ENCODE measurements at regions not wholly inside any gene's neighbourhood (a gene's known extent, or its start where the extent isn't known, plus 50 kb on each side); places are given as distances from the start of the nearest gene placed in this dataset.

DNA sequence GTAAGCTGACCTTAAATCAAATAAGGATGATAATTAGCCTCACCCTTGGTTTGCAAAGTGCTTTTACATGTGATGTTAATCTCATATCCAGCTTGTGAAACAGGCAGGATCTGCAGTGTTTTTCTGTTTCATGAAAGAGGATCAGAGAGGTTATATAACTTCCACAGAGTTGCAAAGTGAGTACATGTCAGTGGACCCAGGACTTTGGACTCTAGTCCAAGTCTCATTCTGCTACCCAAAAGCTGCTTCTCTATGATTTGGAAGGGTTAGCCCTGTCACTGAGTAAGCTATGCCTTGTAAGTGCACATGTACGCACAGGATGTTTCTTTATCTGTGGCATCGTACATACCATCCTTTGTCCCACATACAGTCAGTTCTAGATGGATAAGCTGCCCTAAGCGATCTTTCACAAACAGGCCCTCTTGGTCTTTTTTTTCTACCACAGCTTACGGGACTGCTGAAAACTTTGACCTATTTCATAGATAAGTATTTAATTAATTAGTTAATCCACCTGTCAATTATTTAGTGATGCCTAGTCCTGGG lies 322.9 kb downstream of the TMEM38B start:
- TF ChIP-seq, protein P1, sequence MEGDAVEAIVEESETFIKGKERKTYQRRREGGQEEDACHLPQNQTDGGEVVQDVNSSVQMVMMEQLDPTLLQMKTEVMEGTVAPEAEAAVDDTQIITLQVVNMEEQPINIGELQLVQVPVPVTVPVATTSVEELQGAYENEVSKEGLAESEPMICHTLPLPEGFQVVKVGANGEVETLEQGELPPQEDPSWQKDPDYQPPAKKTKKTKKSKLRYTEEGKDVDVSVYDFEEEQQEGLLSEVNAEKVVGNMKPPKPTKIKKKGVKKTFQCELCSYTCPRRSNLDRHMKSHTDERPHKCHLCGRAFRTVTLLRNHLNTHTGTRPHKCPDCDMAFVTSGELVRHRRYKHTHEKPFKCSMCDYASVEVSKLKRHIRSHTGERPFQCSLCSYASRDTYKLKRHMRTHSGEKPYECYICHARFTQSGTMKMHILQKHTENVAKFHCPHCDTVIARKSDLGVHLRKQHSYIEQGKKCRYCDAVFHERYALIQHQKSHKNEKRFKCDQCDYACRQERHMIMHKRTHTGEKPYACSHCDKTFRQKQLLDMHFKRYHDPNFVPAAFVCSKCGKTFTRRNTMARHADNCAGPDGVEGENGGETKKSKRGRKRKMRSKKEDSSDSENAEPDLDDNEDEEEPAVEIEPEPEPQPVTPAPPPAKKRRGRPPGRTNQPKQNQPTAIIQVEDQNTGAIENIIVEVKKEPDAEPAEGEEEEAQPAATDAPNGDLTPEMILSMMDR (IDR thresholded peaks at IDR 0.05) = no peak
- no peak for TF ChIP-seq EP300 (IDR thresholded peaks at IDR 0.05; ENCODE audit: low read depth)
